Retinal pigment epithelial cell (primary cell): ENCODE measurements at regions not wholly inside any gene's neighbourhood (a gene's known extent, or its start where the extent isn't known, plus 50 kb on each side); places are given as distances from the start of the nearest gene placed in this dataset.

ENCODE experiments used
- DNase-seq: peaks from one replicate; pipeline ENCODE4 v3.0.0-alpha.2; 2010; ENCODE audit warnings: low read depth
- H3K4me3 ChIP-seq: 2 replicates; pipeline ENCODE4 v1.5.1; 2011; ENCODE audit warnings: mild to moderate bottlenecking, low read length, control low read depth, moderate library complexity
- CTCF ChIP-seq: conservative IDR thresholded peaks from 2 replicates; pipeline ENCODE4 v1.5.1; 2011; ENCODE audit warnings: low read depth, low read length, control low read depth, inconsistent platforms

DNA sequence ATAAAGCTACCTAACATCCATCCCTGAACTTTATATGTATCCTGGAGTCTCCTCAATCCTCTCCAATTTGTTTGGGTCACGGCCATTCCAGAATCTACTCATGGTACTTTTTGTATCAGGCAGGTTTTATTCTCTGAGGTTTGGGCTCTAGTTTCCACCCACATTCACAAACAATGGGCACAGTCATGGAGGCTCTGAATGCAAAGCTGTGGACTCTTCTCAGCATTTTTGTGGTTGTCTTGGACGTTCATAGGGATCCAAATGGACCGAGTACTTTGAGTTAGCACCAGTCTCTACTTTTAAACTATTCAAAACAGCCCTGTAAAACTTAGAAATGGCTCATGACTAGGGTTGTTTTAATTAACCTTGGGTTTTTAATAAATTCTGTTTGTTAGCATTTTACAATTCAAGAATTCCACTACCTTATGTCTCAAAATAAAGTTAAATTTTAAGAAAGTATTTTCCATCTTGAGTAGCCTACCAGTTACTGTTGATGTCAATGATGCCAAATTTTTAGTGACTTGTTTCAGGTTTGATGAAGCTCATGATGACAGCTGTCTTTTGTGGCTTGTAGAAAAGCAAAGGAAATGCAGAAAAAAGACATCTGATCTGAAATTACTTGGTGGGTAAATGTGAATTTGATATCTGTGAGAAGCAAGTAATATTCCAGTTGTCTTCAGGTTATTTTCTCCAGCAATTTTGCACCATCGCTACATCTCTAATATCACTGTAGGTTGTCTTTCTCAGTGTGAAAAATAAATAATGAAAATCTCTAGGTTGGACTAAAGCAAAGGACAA lies 275.7 kb upstream of the THBS1 start:
- DNase-seq = no peak
- no peak overlapping the region for H3K4me3 ChIP-seq
- TF ChIP-seq CTCF = no peak

DNA sequence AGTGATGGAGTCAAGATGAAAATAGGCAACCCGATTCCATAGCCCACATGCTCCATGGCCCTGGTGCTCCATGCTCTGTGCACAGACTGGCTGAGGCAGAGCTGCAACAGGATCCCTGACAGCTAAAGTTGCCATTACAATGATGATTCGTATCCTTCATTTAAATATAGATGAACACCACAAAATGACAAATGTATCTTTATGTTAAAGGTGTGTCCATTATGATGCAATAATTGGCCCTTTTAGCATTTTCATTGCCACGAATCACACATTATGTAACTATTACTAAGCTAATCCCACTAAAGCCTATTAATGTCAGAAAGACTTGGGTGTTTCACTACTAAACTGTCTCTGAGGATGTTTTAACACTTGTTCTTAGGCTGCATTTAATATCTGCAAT lies 270.2 kb upstream of the THBS1 start:
- peak; percentile 41 for DNase-seq
- TF ChIP-seq CTCF = no peak
- H3K4me3 ChIP-seq = no peak overlapping the region

GRCh38 chr15:39312984-39313383 lies 267.9 kb upstream of the THBS1 start:
- no peak for DNase-seq
- H3K4me3 ChIP-seq = no peak overlapping the region
- peak; percentile 25 for TF ChIP-seq CTCF

DNA sequence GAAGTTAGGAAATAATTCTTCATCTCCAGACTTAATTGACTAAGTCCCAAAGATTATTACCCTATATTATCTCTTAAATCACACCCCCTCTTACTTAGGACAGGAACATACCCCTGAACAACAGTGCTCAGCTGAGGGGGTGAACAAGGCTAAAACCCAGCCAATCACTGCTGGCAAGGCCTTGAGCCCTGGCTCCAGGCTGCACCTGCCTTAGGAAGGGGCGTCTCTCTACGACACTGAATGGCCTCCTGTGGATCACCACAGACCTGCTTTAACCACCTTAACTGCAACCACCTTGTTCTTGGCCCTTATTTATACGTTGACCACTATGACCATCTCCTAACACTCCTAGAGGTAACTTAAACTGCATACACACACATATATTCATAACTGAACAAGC lies 267.4 kb upstream of the THBS1 start:
- no peak for DNase-seq
- no peak overlapping the region for H3K4me3 ChIP-seq
- TF ChIP-seq CTCF = no peak

DNA sequence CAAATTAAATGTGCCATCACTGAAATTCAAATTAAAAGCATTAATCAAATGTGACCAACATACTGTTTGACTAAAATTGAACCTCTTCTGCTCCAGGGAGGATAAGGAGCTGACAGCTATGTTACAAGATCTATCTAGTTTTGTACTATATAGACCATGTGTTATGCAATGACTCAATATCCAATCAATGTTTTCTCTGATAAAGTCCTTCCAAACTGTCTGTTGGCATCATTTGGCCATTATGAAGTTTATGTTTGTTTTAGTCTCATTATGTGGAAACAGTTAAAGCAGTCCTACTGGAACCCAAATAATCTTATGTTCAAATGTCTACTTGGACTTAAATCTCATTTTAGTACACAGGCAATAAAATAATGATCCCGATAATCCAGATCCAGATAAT lies 267.0 kb upstream of the THBS1 start:
- no peak overlapping the region for H3K4me3 ChIP-seq
- no peak for DNase-seq
- no peak for TF ChIP-seq CTCF

GRCh38 chr15:39315206-39315850 lies 265.6 kb upstream of the THBS1 start:
- no peak overlapping the region for H3K4me3 ChIP-seq
- no peak for DNase-seq
- no peak for TF ChIP-seq CTCF

GRCh38 chr15:39317225-39317624 lies 263.7 kb upstream of the THBS1 start:
- H3K4me3 ChIP-seq = no peak overlapping the region
- no peak for TF ChIP-seq CTCF
- no peak for DNase-seq
